ENCODE measurements at regions not wholly inside any gene's neighbourhood (a gene's known extent, or its start where the extent isn't known, plus 50 kb on each side); places are given as distances from the start of the nearest gene placed in this dataset.

GRCh38 chr11:88231894-88232482 is 56.7 kb upstream of the RAB38 start:
- peak; percentile 18 for DNase-seq (ENCODE audit: low read depth)

GRCh38 chr11:88229303-88229702 is 54.1 kb upstream of the RAB38 start:
- DNase-seq (ENCODE audit: low read depth): no peak

Data from stromal cell of bone marrow (primary cell).